Stomach (tissue), 8 donors: ENCODE measurements at regions not wholly inside any gene's neighbourhood (a gene's known extent, or its start where the extent isn't known, plus 50 kb on each side); places are given as distances from the start of the nearest gene placed in this dataset.

ENCODE experiments used
- DNase-seq, 2 donors: peaks; one replicate each; pipeline versions ENCODE4 v3.0.0 to v3.0.0-alpha.2; 2013 to 2019
- H3K27ac ChIP-seq, 5 donors: fragments of 200-600 bp in 4 of 5; sonication (generic) in 4 of 5; one replicate each; pipeline ENCODE4 v1.5.1; 2013 to 2019; ENCODE audit warnings: mild to moderate bottlenecking in 1 of 5, moderate library complexity in 1 of 5
- H3K27me3 ChIP-seq, 3 donors: fragments of 200-600 bp; sonication (generic); one replicate each; pipeline ENCODE4 v1.5.1; 2017 to 2019; ENCODE audit warnings: mixed run types in 1 of 3
- H3K36me3 ChIP-seq, 4 donors: fragments of 200-600 bp; sonication (generic); 1 replicate in 3 of 4; 2 replicates in 1 of 4; pipeline ENCODE4 v1.5.1; 2016 to 2019
- H3K4me1 ChIP-seq, 4 donors: fragments of 200-600 bp; sonication (generic); one replicate each; pipeline ENCODE4 v1.5.1; 2016 to 2019
- H3K4me3 ChIP-seq, 4 donors: fragments of 200-600 bp; sonication (generic) in 3 of 4; one replicate each; pipeline ENCODE4 v1.5.1; 2016 to 2019; ENCODE audit warnings: mild to moderate bottlenecking in 1 of 4
- H3K9me3 ChIP-seq, 4 donors: fragments of 200-600 bp; sonication (generic); one replicate each; pipeline ENCODE4 v1.5.1; 2016 to 2019
- CTCF ChIP-seq, 7 experiments: fragments of 450-650 bp in 4 of 7; fragments of 200-600 bp in 3 of 7; sonication (generic) in 3 of 7; IDR thresholded peaks; one replicate each; pipeline ENCODE4 v1.5.1; 2016 to 2019; ENCODE audit warnings: antibody characterized with exemption in 7 of 7, control low read depth in 2 of 7, mild to moderate bottlenecking in 1 of 7
- EP300 ChIP-seq: sonication (generic); formaldehyde crosslinking; IDR thresholded peaks from one replicate; pipeline ENCODE4 v1.6.1; 2017; ENCODE audit warnings: antibody characterized with exemption
- POLR2A ChIP-seq, 4 donors: fragments of 450-650 bp; IDR thresholded peaks; one replicate each; pipeline ENCODE4 v1.6.1; 2016; ENCODE audit warnings: antibody characterized with exemption in 4 of 4, control low read depth in 2 of 4, mild to moderate bottlenecking in 1 of 4, moderate library complexity in 1 of 4
- POLR2AphosphoS5 ChIP-seq, 3 donors: sonication (generic); formaldehyde crosslinking; IDR thresholded peaks; one replicate each; pipeline ENCODE4 v1.6.1; 2016; ENCODE audit warnings: antibody characterized with exemption in 3 of 3
- WGBS, 5 donors: extraction: QIAGEN DNeasy Blood & Tissue Kit in 3 of 5; methylation state at CpG; one replicate each; pipeline versions ENCODE4 v1.1.5 to v1.1.7; 2013 to 2018; 5-methylcytosine and 5-hydroxymethylcytosine counted together
- intact Hi-C: fragments of 100-400 bp; cut with DNase I; formaldehyde crosslinking; loops from one replicate; pipeline ENCODE4 v1.15.1; 2023; ENCODE audit warnings: low total_unique reads
- donor health status: healthy with polysubstance abuse.
- donor health status: Bipolar disorder and iron deficiency.
- donor health status: healthy.

GRCh38 chr10:131849591-131850382 is 51.0 kb upstream of the PPP2R2D start:
- H3K4me3 ChIP-seq, result no peak overlapping the region
- intact Hi-C loops, result no loop called here
- DNase-seq, result no peak
- H3K27me3 ChIP-seq, result peaks cover 0 to 25% (median 12%) of the 10 kb centered on the region in 3 donors
- no peaks in the 10 kb centered on the region for H3K36me3 ChIP-seq
- 81 to 87% (median 86%) methylated on average over 27 to 29 of the region's 29 CpGs for WGBS, 5 donors
- H3K27ac ChIP-seq, result no peak overlapping the region
- H3K9me3 ChIP-seq, result no peaks in the 10 kb centered on the region
- H3K4me1 ChIP-seq, result no peaks in the 10 kb centered on the region
- TF ChIP-seq CTCF (IDR thresholded peaks at IDR 0.05) (no peak), POLR2A (IDR thresholded peaks at IDR 0.05) (no peak), POLR2AphosphoS5 (IDR thresholded peaks at IDR 0.05) (no peak), EP300 (no peak)

- TF ChIP-seq POLR2A (IDR thresholded peaks at IDR 0.05), result no peak
- TF ChIP-seq EP300, result no peak
- TF ChIP-seq POLR2AphosphoS5 (IDR thresholded peaks at IDR 0.05), result no peak
- TF ChIP-seq CTCF (IDR thresholded peaks at IDR 0.05), result no peak
- no peak overlapping the region for H3K27ac ChIP-seq
- H3K27me3 ChIP-seq, result peaks cover 0 to 30% (median 12%) of the 10 kb centered on the region in 3 donors
- H3K9me3 ChIP-seq, result no peaks in the 10 kb centered on the region
- no peak overlapping the region for H3K4me3 ChIP-seq
- 73 to 85% (median 77%) methylated on average over 6 of the region's 6 CpGs for WGBS, 5 donors
- intact Hi-C loops, result no loop called here
- no peaks in the 10 kb centered on the region for H3K4me1 ChIP-seq
- no peaks in the 10 kb centered on the region for H3K36me3 ChIP-seq
- no peak for DNase-seq
These were observed 50.4 kb upstream of the PPP2R2D start for GRCh38 chr10:131850383-131850870.
